ENCODE measurements at regions not wholly inside any gene's neighbourhood (a gene's known extent, or its start where the extent isn't known, plus 50 kb on each side); places are given as distances from the start of the nearest gene placed in this dataset.
A peak's percentile ranks its signal among the peaks of the same experiment; 100 is the strongest.

DNA sequence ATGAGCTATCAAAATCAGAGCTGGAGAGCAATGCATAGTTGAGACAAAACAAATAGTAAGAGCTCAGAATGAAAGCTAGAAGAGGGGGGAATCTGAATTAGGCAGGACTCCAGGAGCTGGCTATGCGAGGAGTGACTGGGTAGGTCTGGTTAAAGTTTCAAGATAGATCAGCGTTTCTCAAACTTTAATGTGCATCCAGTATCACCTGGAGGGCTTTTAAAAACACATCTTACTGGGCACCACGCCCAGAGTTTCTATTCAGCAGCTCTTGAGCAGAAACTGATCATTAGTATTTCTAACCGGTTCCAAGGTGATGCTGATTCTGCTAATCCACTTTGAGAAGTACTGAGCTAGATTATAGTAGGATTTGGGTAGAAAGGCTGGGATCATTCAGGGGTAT lies 96.2 kb upstream of the ACP3 start:
- no peak for TF ChIP-seq CREB1 (IDR thresholded peaks at IDR 0.05; ENCODE audit: low read depth)
- TF ChIP-seq, protein P1, sequence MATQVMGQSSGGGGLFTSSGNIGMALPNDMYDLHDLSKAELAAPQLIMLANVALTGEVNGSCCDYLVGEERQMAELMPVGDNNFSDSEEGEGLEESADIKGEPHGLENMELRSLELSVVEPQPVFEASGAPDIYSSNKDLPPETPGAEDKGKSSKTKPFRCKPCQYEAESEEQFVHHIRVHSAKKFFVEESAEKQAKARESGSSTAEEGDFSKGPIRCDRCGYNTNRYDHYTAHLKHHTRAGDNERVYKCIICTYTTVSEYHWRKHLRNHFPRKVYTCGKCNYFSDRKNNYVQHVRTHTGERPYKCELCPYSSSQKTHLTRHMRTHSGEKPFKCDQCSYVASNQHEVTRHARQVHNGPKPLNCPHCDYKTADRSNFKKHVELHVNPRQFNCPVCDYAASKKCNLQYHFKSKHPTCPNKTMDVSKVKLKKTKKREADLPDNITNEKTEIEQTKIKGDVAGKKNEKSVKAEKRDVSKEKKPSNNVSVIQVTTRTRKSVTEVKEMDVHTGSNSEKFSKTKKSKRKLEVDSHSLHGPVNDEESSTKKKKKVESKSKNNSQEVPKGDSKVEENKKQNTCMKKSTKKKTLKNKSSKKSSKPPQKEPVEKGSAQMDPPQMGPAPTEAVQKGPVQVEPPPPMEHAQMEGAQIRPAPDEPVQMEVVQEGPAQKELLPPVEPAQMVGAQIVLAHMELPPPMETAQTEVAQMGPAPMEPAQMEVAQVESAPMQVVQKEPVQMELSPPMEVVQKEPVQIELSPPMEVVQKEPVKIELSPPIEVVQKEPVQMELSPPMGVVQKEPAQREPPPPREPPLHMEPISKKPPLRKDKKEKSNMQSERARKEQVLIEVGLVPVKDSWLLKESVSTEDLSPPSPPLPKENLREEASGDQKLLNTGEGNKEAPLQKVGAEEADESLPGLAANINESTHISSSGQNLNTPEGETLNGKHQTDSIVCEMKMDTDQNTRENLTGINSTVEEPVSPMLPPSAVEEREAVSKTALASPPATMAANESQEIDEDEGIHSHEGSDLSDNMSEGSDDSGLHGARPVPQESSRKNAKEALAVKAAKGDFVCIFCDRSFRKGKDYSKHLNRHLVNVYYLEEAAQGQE (IDR thresholded peaks at IDR 0.05; ENCODE audit: low read depth), result no peak
- TF ChIP-seq MAX (IDR thresholded peaks at IDR 0.05), result no peak
- no peak for TF ChIP-seq FOXM1 (IDR thresholded peaks at IDR 0.05; ENCODE audit: borderline replicate concordance, low read depth)
- TF ChIP-seq YY1 (IDR thresholded peaks at IDR 0.05; ENCODE audit: low read depth), result no peak

GRCh38 chr3:132222868-132223538 lies 94.2 kb upstream of the ACP3 start:
- TF ChIP-seq FOXM1 (IDR thresholded peaks at IDR 0.05; ENCODE audit: borderline replicate concordance, low read depth), result peak; percentile 39; the same call in 1 of the 2 replicates
- no peak for TF ChIP-seq TAF1 (IDR thresholded peaks at IDR 0.05; ENCODE audit: low read depth)
- TF ChIP-seq EP300 (IDR thresholded peaks at IDR 0.05; ENCODE audit: borderline replicate concordance), result peak; percentile 88
- TF ChIP-seq CEBPB (IDR thresholded peaks at IDR 0.05), result peak; percentile 89
- peak; percentile 98 for TF ChIP-seq NFIC (IDR thresholded peaks at IDR 0.05)
- TF ChIP-seq TCF12 (IDR thresholded peaks at IDR 0.05; ENCODE audit: low read depth), result peak; percentile 88
- no peak for TF ChIP-seq ZBTB7A (IDR thresholded peaks at IDR 0.05; ENCODE audit: low read depth)
- TF ChIP-seq MAX (IDR thresholded peaks at IDR 0.05), result peak; percentile 16; the same call in 1 of the 2 replicates
- no peak for TF ChIP-seq EGR1 (IDR thresholded peaks at IDR 0.05)
- TF ChIP-seq, protein P2, sequence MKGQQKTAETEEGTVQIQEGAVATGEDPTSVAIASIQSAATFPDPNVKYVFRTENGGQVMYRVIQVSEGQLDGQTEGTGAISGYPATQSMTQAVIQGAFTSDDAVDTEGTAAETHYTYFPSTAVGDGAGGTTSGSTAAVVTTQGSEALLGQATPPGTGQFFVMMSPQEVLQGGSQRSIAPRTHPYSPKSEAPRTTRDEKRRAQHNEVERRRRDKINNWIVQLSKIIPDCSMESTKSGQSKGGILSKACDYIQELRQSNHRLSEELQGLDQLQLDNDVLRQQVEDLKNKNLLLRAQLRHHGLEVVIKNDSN (IDR thresholded peaks at IDR 0.05), result peak; percentile 82
- peak; percentile 80 for TF ChIP-seq TEAD4 (IDR thresholded peaks at IDR 0.05)
- TF ChIP-seq RAD21 (IDR thresholded peaks at IDR 0.05; ENCODE audit: low read depth), result no peak
- TF ChIP-seq CREB1 (IDR thresholded peaks at IDR 0.05; ENCODE audit: low read depth), result no peak
- no peak for TF ChIP-seq YY1 (IDR thresholded peaks at IDR 0.05; ENCODE audit: low read depth)
- TF ChIP-seq, protein P1 (IDR thresholded peaks at IDR 0.05; ENCODE audit: low read depth), result no peak

GRCh38 chr3:132225664-132226063 lies 91.5 kb upstream of the ACP3 start:
- peak; percentile 20 for TF ChIP-seq TEAD4 (IDR thresholded peaks at IDR 0.05)
- no peak for TF ChIP-seq RAD21 (IDR thresholded peaks at IDR 0.05; ENCODE audit: low read depth)
- TF ChIP-seq NFIC (IDR thresholded peaks at IDR 0.05), result peak; percentile 49; the same call in 1 of the 2 replicates
- TF ChIP-seq EP300 (IDR thresholded peaks at IDR 0.05; ENCODE audit: borderline replicate concordance), result no peak

GRCh38 chr3:132228923-132229322 lies 88.3 kb upstream of the ACP3 start:
- TF ChIP-seq, protein P1 (IDR thresholded peaks at IDR 0.05; ENCODE audit: low read depth), result no peak
- peak; percentile 24; the same call in 1 of the 2 replicates for TF ChIP-seq TEAD4 (IDR thresholded peaks at IDR 0.05)

- TF ChIP-seq CREB1 (IDR thresholded peaks at IDR 0.05; ENCODE audit: low read depth) (no peak), CEBPB (IDR thresholded peaks at IDR 0.05) (no peak), EGR1 (IDR thresholded peaks at IDR 0.05) (no peak), RAD21 (IDR thresholded peaks at IDR 0.05; ENCODE audit: low read depth) (no peak), TEAD4 (IDR thresholded peaks at IDR 0.05) (no peak), YY1 (IDR thresholded peaks at IDR 0.05; ENCODE audit: low read depth) (no peak), TCF12 (IDR thresholded peaks at IDR 0.05; ENCODE audit: low read depth) (no peak), EP300 (IDR thresholded peaks at IDR 0.05; ENCODE audit: borderline replicate concordance) (no peak), MAX (IDR thresholded peaks at IDR 0.05) (no peak), FOXM1 (IDR thresholded peaks at IDR 0.05; ENCODE audit: borderline replicate concordance, low read depth) (no peak), NFIC (IDR thresholded peaks at IDR 0.05) (no peak), ZBTB7A (IDR thresholded peaks at IDR 0.05; ENCODE audit: low read depth) (no peak), TAF1 (IDR thresholded peaks at IDR 0.05; ENCODE audit: low read depth) (no peak)
- TF ChIP-seq, protein P1 (IDR thresholded peaks at IDR 0.05; ENCODE audit: low read depth), result no peak
- TF ChIP-seq, protein P2 (IDR thresholded peaks at IDR 0.05), result no peak
Observed at GRCh38 chr3:132229641-132230040, 87.6 kb upstream of the ACP3 start.

Data from Ishikawa (cell line).